PC-9 (cell line): ENCODE measurements at regions not wholly inside any gene's neighbourhood (a gene's known extent, or its start where the extent isn't known, plus 50 kb on each side); places are given as distances from the start of the nearest gene placed in this dataset.
"Not testable (repeated sequence)": the region's sequence is repeated elsewhere in the genome, so short reads cannot be mapped to it uniquely, and the experiment has no call there.

ENCODE experiments used
- BruUV-seq: library from RNA; stranded (reverse); fragments of 400-500 nt; replicated peaks from 2 replicates; lab custom pipeline; 2021; lab: Mats Ljungman, UMichigan
- CTCF ChIA-PET: fragments of 300-600 bp; sonication (Branson Sonifier 250); formaldehyde crosslinking; loops from one replicate; lab custom pipeline; 2022; ENCODE audit warnings: antibody characterized with exemption; lab: Charles Lee
- POLR2A ChIA-PET: fragments of 300-600 bp; sonication (Branson Sonifier 250); formaldehyde crosslinking; loops from one replicate; lab custom pipeline; 2022; ENCODE audit warnings: antibody characterized with exemption; ENCODE audit not compliant: unreplicated experiment; lab: Charles Lee
- DNase-seq, 2 experiments: peaks; one replicate each; pipeline versions ENCODE4 v3.0.0 to v3.0.0-alpha.2; 2015 to 2022; ENCODE audit warnings: mixed read lengths in 1 of 2
- H2AFZ ChIP-seq: fragments of 200-600 bp; sonication (generic); 2 replicates; pipeline ENCODE4 v1.8.1; 2017; ENCODE audit warnings: antibody characterized with exemption
- H3F3A ChIP-seq: fragments of 200-600 bp; sonication (generic); 2 replicates; pipeline ENCODE4 v1.8.1; 2017; ENCODE audit warnings: antibody characterized with exemption, mild to moderate bottlenecking, low read depth; ENCODE audit not compliant: insufficient read depth
- H3K27ac ChIP-seq: fragments of 200-600 bp; sonication (generic); 2 replicates; pipeline ENCODE4 v1.6.1; 2016; ENCODE audit warnings: mixed run types
- H3K27me3 ChIP-seq: fragments of 200-600 bp; sonication (generic); 2 replicates; pipeline ENCODE4 v1.6.1; 2016; ENCODE audit warnings: low read depth, mixed run types; ENCODE audit not compliant: insufficient read depth
- H3K36me3 ChIP-seq: fragments of 200-600 bp; sonication (generic); 2 replicates; pipeline ENCODE4 v1.6.1; 2016; ENCODE audit warnings: low read depth, mixed run types
- H3K4me1 ChIP-seq: fragments of 200-600 bp; sonication (generic); replicated peaks from 2 replicates; pipeline ENCODE4 v1.6.1; 2016; ENCODE audit warnings: mixed run types; ENCODE audit not compliant: insufficient read depth
- H3K4me2 ChIP-seq: fragments of 200-600 bp; sonication (generic); 2 replicates; pipeline ENCODE4 v1.6.1; 2017; ENCODE audit warnings: mixed run types
- H3K4me3 ChIP-seq: fragments of 200-600 bp; sonication (generic); 2 replicates; pipeline ENCODE4 v1.6.1; 2016; ENCODE audit warnings: mixed run types
- H3K79me2 ChIP-seq: fragments of 200-600 bp; sonication (generic); 2 replicates; pipeline ENCODE4 v1.6.1; 2017; ENCODE audit warnings: low read depth, mixed run types
- H3K9me2 ChIP-seq: fragments of 200-600 bp; sonication (generic); 2 replicates; pipeline ENCODE4 v1.8.1; 2017; ENCODE audit warnings: mild to moderate bottlenecking; ENCODE audit not compliant: insufficient read depth
- H3K9me3 ChIP-seq: fragments of 200-600 bp; sonication (generic); 2 replicates; pipeline ENCODE4 v1.8.1; 2016; ENCODE audit warnings: low read depth; ENCODE audit not compliant: insufficient read depth
- H4K20me1 ChIP-seq: fragments of 200-600 bp; sonication (generic); 2 replicates; pipeline ENCODE4 v1.8.1; 2017; ENCODE audit not compliant: insufficient read depth
- EZH2 ChIP-seq: fragments of 200-600 bp; sonication (generic); IDR thresholded peaks from 2 replicates; pipeline ENCODE4 v1.8.0; 2017; ENCODE audit warnings: antibody characterized with exemption, low read depth
- intact Hi-C: fragments of 100-400 bp; cut with micrococcal nuclease; formaldehyde crosslinking; loops from one replicate; pipeline ENCODE4 v1.10.0; 2022; ENCODE audit not compliant: unreplicated experiment
- TF ChIP-seq, protein P1 (sequence below): fragments of 200-600 bp; sonication (generic); conservative IDR thresholded peaks from 2 replicates; pipeline ENCODE4 v1.6.1; 2017; ENCODE audit warnings: mixed run types, antibody characterized with exemption, mild to moderate bottlenecking, moderate library complexity

DNA sequence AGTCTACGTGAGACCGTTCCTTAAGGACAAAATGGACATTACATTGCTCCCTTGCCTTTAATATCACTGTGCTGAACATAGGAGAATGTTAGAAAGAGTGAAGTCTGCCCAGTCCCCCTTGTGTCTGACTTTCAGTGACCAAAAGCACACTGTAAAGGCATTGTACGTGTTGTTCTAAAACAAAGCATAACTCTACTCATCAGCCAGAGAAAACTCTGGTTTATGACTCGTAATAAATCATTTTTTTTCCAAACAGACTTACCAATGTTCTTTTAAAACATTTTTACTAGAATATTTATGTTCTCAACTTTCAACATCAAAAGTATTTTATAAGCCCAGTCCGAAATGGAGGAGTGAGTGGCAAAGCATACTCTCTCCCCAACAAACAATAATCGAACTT, 262.5 kb downstream of the GJA1 start:
- Histone ChIP-seq H3K27ac (no peak overlapping the region), H3F3A (no peaks in the 10 kb centered on the region), H3K4me3 (no peak overlapping the region), H3K4me1 (peaks cover 6% of the 10 kb centered on the region; the same call in 1 of the 2 replicates), H3K79me2 (no peaks in the 10 kb centered on the region), H3K9me3 (no peaks in the 10 kb centered on the region), H2AFZ (no peak overlapping the region), H4K20me1 (no peaks in the 10 kb centered on the region), H3K36me3 (no peaks in the 10 kb centered on the region), H3K27me3 (no peaks in the 10 kb centered on the region), H3K9me2 (no peaks in the 10 kb centered on the region), H3K4me2 (no peak overlapping the region)
- no peak for DNase-seq
- ChIA-PET CTCF (no interaction called here), POLR2A (no interaction called here)
- no TSS peak for BruUV-seq
- no peak for TF ChIP-seq EZH2
- TF ChIP-seq, protein P1, sequence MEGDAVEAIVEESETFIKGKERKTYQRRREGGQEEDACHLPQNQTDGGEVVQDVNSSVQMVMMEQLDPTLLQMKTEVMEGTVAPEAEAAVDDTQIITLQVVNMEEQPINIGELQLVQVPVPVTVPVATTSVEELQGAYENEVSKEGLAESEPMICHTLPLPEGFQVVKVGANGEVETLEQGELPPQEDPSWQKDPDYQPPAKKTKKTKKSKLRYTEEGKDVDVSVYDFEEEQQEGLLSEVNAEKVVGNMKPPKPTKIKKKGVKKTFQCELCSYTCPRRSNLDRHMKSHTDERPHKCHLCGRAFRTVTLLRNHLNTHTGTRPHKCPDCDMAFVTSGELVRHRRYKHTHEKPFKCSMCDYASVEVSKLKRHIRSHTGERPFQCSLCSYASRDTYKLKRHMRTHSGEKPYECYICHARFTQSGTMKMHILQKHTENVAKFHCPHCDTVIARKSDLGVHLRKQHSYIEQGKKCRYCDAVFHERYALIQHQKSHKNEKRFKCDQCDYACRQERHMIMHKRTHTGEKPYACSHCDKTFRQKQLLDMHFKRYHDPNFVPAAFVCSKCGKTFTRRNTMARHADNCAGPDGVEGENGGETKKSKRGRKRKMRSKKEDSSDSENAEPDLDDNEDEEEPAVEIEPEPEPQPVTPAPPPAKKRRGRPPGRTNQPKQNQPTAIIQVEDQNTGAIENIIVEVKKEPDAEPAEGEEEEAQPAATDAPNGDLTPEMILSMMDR, result no peak
- intact Hi-C loops, result no loop called here

DNA sequence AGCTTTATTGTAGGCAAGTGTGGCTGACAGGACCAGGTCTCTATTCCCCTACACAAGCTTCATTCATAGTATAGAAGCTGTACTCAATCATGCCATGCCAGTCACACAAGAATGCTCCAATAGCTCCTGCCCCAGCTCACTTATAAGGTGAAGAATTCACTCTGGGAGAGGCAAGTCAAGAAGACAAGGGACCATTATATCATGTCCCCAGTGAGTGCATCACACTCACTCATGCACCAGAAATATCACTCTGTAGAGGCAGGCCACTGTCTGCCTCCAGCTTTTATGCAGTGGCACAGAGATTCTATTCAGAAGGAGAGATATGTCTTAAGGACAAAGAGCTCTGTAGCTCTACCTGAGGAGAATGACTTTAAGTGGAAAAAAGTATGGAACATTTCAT, 263.2 kb downstream of the GJA1 start:
- Histone ChIP-seq H3K4me2 (no peak overlapping the region), H3K79me2 (no peaks in the 10 kb centered on the region), H3K9me2 (no peaks in the 10 kb centered on the region), H3K4me1 (peaks cover 6% of the 10 kb centered on the region; the same call in 1 of the 2 replicates), H3F3A (no peaks in the 10 kb centered on the region), H3K4me3 (no peak overlapping the region), H3K27me3 (no peaks in the 10 kb centered on the region), H3K36me3 (no peaks in the 10 kb centered on the region), H3K27ac (no peak overlapping the region), H3K9me3 (no peaks in the 10 kb centered on the region), H4K20me1 (no peaks in the 10 kb centered on the region), H2AFZ (no peak overlapping the region)
- ChIA-PET CTCF (no interaction called here), POLR2A (no interaction called here)
- DNase-seq, result no peak
- intact Hi-C loops, result no loop called here
- no TSS peak for BruUV-seq
- TF ChIP-seq, protein P1, result no peak
- no peak for TF ChIP-seq EZH2

GRCh38 chr6:121703129-121703528, 267.7 kb downstream of the GJA1 start:
- H3K9me3 ChIP-seq, H3F3A ChIP-seq, H3K79me2 ChIP-seq, H3K4me3 ChIP-seq, H3K27ac ChIP-seq, H3K4me2 ChIP-seq, intact Hi-C loops, CTCF ChIA-PET, POLR2A ChIA-PET, BruUV-seq, H3K4me1 ChIP-seq, H2AFZ ChIP-seq, DNase-seq, H3K27me3 ChIP-seq, H4K20me1 ChIP-seq, H3K9me2 ChIP-seq, H3K36me3 ChIP-seq: not testable (repeated sequence)

DNA sequence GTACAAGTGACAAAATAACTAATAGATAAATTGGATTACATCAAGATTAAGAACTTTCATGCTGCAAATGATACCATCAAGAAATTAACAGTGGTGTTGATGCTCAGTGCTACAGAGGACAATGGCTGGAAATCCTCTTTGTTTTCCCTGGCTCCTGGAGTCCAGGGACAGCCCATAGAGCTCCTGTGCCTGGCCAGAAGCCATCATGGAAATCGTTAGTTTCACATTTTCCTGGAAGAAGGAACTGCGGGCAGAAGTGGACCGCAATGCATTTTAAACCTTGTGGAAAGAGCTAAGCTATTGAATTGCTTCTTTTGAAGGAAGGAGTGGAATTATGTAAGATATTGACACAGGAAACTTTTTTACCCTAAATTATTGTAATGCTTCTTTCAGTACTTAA, 276.0 kb downstream of the GJA1 start:
- BruUV-seq, result no TSS peak
- Histone ChIP-seq H4K20me1 (no peaks in the 10 kb centered on the region), H3K9me2 (no peaks in the 10 kb centered on the region), H3K4me2 (no peak overlapping the region), H2AFZ (peak overlapping the region; percentile 25; the same call in 1 of the 2 replicates), H3K36me3 (no peaks in the 10 kb centered on the region), H3K27me3 (no peaks in the 10 kb centered on the region), H3K27ac (no peak overlapping the region), H3K4me1 (no peaks in the 10 kb centered on the region), H3K4me3 (no peak overlapping the region), H3F3A (no peaks in the 10 kb centered on the region), H3K79me2 (no peaks in the 10 kb centered on the region), H3K9me3 (no peaks in the 10 kb centered on the region; the same call in 1 of the 2 replicates)
- TF ChIP-seq EZH2, result no peak
- TF ChIP-seq, protein P1, result no peak
- intact Hi-C loops, result no loop called here
- POLR2A ChIA-PET, result no interaction called here
- CTCF ChIA-PET, result no interaction called here
- DNase-seq, result no peak
